Hepatocyte (in vitro differentiated cells): ENCODE measurements at regions not wholly inside any gene's neighbourhood (a gene's known extent, or its start where the extent isn't known, plus 50 kb on each side); places are given as distances from the start of the nearest gene placed in this dataset.

Experiments
- CTCF ChIP-seq: fragments of 200-600 bp; sonication (generic); IDR thresholded peaks from 2 replicates; pipeline ENCODE4 v1.5.1; 2016; ENCODE audit warnings: antibody characterized with exemption, mild to moderate bottlenecking; ENCODE audit not compliant: poor library complexity
- EZH2 ChIP-seq: fragments of 200-600 bp; sonication (generic); IDR thresholded peaks from 2 replicates; pipeline ENCODE4 v1.6.1; 2016; ENCODE audit warnings: antibody characterized with exemption, mild to moderate bottlenecking, borderline replicate concordance

GRCh38 chr12:83271201-83271600, 584.5 kb downstream of the TMTC2 start:
- TF ChIP-seq CTCF (no peak), EZH2 (no peak)
